ENCODE measurements at regions not wholly inside any gene's neighbourhood (a gene's known extent, or its start where the extent isn't known, plus 50 kb on each side); places are given as distances from the start of the nearest gene placed in this dataset.

- no peak for DNase-seq
These were observed 216.2 kb downstream of the MED10 start for GRCh38 chr5:6162175-6162574.

- no peak for DNase-seq
These were observed 217.1 kb downstream of the MED10 start for GRCh38 chr5:6161257-6161656.

- DNase-seq: no peak
These were observed 218.4 kb downstream of the MED10 start for GRCh38 chr5:6159832-6160430.

- DNase-seq: no peak
These were observed 219.1 kb downstream of the MED10 start for GRCh38 chr5:6158974-6159831.

GRCh38 chr5:6154216-6154615 is 224.1 kb downstream of the MED10 start:
- DNase-seq: no peak

GRCh38 chr5:6146271-6146670 is 232.1 kb downstream of the MED10 start:
- DNase-seq: no peak

GRCh38 chr5:6145616-6146237 is 232.6 kb downstream of the MED10 start:
- no peak for DNase-seq

GRCh38 chr5:6143523-6143922 is 234.8 kb downstream of the MED10 start:
- no peak for DNase-seq

GRCh38 chr5:6142353-6142752 is 236.0 kb downstream of the MED10 start:
- DNase-seq: no peak

- no peak for DNase-seq
These were observed 238.1 kb downstream of the MED10 start for GRCh38 chr5:6140219-6140618.

- no peak for DNase-seq
These were observed 242.4 kb downstream of the MED10 start for GRCh38 chr5:6135977-6136376.

GRCh38 chr5:6134281-6134680 is 244.1 kb downstream of the MED10 start:
- DNase-seq: no peak

- no peak for DNase-seq
These were observed 252.6 kb downstream of the MED10 start for GRCh38 chr5:6125781-6126180.

- DNase-seq: no peak
These were observed 259.7 kb downstream of the MED10 start for GRCh38 chr5:6118691-6119090.

GRCh38 chr5:6117212-6117611 is 261.1 kb downstream of the MED10 start:
- DNase-seq: no peak

- no peak for DNase-seq
These were observed 262.5 kb downstream of the MED10 start for GRCh38 chr5:6115852-6116251.

- DNase-seq: no peak
These were observed 265.8 kb downstream of the MED10 start for GRCh38 chr5:6112538-6112937.

GRCh38 chr5:6112125-6112524 is 266.2 kb downstream of the MED10 start:
- DNase-seq: no peak

GRCh38 chr5:6111131-6111530 is 267.2 kb downstream of the MED10 start:
- DNase-seq: no peak

GRCh38 chr5:6110441-6111005 is 267.8 kb downstream of the MED10 start:
- no peak for DNase-seq

GRCh38 chr5:6108981-6109825 is 269.1 kb downstream of the MED10 start:
- DNase-seq: no peak

GRCh38 chr5:6108540-6108848 is 269.9 kb downstream of the MED10 start:
- DNase-seq: no peak
